ENCODE measurements at regions not wholly inside any gene's neighbourhood (a gene's known extent, or its start where the extent isn't known, plus 50 kb on each side); places are given as distances from the start of the nearest gene placed in this dataset.

- TF ChIP-seq ZNF274 (IDR thresholded peaks at IDR 0.05; ENCODE audit: low read depth, low read length), result no peak
- TF ChIP-seq YY1 (IDR thresholded peaks at IDR 0.05; ENCODE audit: insufficient read depth, insufficient read length), result no peak
- TF ChIP-seq SUZ12 (IDR thresholded peaks at IDR 0.05; ENCODE audit: extremely low read depth, insufficient read depth, insufficient read length), result no peak
Observed at GRCh38 chr13:19055611-19056010, 126.0 kb downstream of the TUBA3C start.
